ENCODE measurements at regions not wholly inside any gene's neighbourhood (a gene's known extent, or its start where the extent isn't known, plus 50 kb on each side); places are given as distances from the start of the nearest gene placed in this dataset.

GRCh38 chr12:29039013-29039412 lies 110.1 kb upstream of the FAR2 start:
- H3K27ac ChIP-seq (ENCODE audit: low read length) = no peak overlapping the region
- no peak overlapping the region for H3K9ac ChIP-seq (ENCODE audit: low read length)
- no peaks in the 10 kb centered on the region for H3K9me2 ChIP-seq (ENCODE audit: insufficient read depth, low read length)
- H3K4me3 ChIP-seq (ENCODE audit: low read length) = no peak overlapping the region
- TF ChIP-seq RAD21 (conservative IDR thresholded peaks at IDR 0.05) (no peak), EP300 (conservative IDR thresholded peaks at IDR 0.05; ENCODE audit: poor library complexity, severe bottlenecking) (no peak), REST (IDR thresholded peaks at IDR 0.05; ENCODE audit: borderline replicate concordance) (no peak), MXI1 (conservative IDR thresholded peaks at IDR 0.05; ENCODE audit: poor library complexity, severe bottlenecking) (no peak), CTCF (IDR thresholded peaks at IDR 0.05; ENCODE audit: poor library complexity, severe bottlenecking) (no peak), EZH2 (IDR thresholded peaks at IDR 0.05; ENCODE audit: borderline replicate concordance, insufficient read depth, low read length, poor library complexity, severe bottlenecking) (no peak), POLR2AphosphoS5 (IDR thresholded peaks at IDR 0.05) (no peak), TAF1 (IDR thresholded peaks at IDR 0.05; ENCODE audit: low read depth) (no peak), SMC3 (conservative IDR thresholded peaks at IDR 0.05; ENCODE audit: poor library complexity) (no peak)
- no peak overlapping the region for H2AFZ ChIP-seq (ENCODE audit: low read depth, low read length)
- no peaks in the 10 kb centered on the region for H4K20me1 ChIP-seq (ENCODE audit: insufficient read depth)
- no peaks in the 10 kb centered on the region for H3K27me3 ChIP-seq (ENCODE audit: insufficient read depth, low read depth, low read length)
- no peak overlapping the region for H3K4me2 ChIP-seq (ENCODE audit: low read length)
- H3K79me2 ChIP-seq (replicated peaks; ENCODE audit: insufficient read depth, low read length) = no peaks in the 10 kb centered on the region
- H3K9me3 ChIP-seq (ENCODE audit: low read length) = no peaks in the 10 kb centered on the region
- no peaks in the 10 kb centered on the region for H3K36me3 ChIP-seq (ENCODE audit: insufficient read depth, low read length)
- no peaks in the 10 kb centered on the region for H3F3A ChIP-seq (ENCODE audit: insufficient read depth, low read length, poor library complexity, severe bottlenecking)

- H3K9me3 ChIP-seq (ENCODE audit: low read length) = no peaks in the 10 kb centered on the region
- no peak overlapping the region for H3K4me3 ChIP-seq (ENCODE audit: low read length)
- TF ChIP-seq RAD21 (conservative IDR thresholded peaks at IDR 0.05) (no peak), MXI1 (conservative IDR thresholded peaks at IDR 0.05; ENCODE audit: poor library complexity, severe bottlenecking) (no peak), REST (IDR thresholded peaks at IDR 0.05; ENCODE audit: borderline replicate concordance) (no peak), SMC3 (conservative IDR thresholded peaks at IDR 0.05; ENCODE audit: poor library complexity) (no peak), POLR2AphosphoS5 (IDR thresholded peaks at IDR 0.05) (no peak), CTCF (IDR thresholded peaks at IDR 0.05; ENCODE audit: poor library complexity, severe bottlenecking) (no peak), EP300 (conservative IDR thresholded peaks at IDR 0.05; ENCODE audit: poor library complexity, severe bottlenecking) (no peak), EZH2 (IDR thresholded peaks at IDR 0.05; ENCODE audit: borderline replicate concordance, insufficient read depth, low read length, poor library complexity, severe bottlenecking) (no peak), TAF1 (IDR thresholded peaks at IDR 0.05; ENCODE audit: low read depth) (no peak)
- no peak overlapping the region for H2AFZ ChIP-seq (ENCODE audit: low read depth, low read length)
- no peaks in the 10 kb centered on the region for H3K36me3 ChIP-seq (ENCODE audit: insufficient read depth, low read length)
- no peak overlapping the region for H3K27ac ChIP-seq (ENCODE audit: low read length)
- no peaks in the 10 kb centered on the region for H3K9me2 ChIP-seq (ENCODE audit: insufficient read depth, low read length)
- no peaks in the 10 kb centered on the region for H3K79me2 ChIP-seq (replicated peaks; ENCODE audit: insufficient read depth, low read length)
- no peak overlapping the region for H3K9ac ChIP-seq (ENCODE audit: low read length)
- no peaks in the 10 kb centered on the region for H4K20me1 ChIP-seq (ENCODE audit: insufficient read depth)
- no peaks in the 10 kb centered on the region for H3F3A ChIP-seq (ENCODE audit: insufficient read depth, low read length, poor library complexity, severe bottlenecking)
- H3K4me2 ChIP-seq (ENCODE audit: low read length) = no peak overlapping the region
- H3K27me3 ChIP-seq (ENCODE audit: insufficient read depth, low read depth, low read length) = no peaks in the 10 kb centered on the region
These were observed 107.5 kb upstream of the FAR2 start for GRCh38 chr12:29041621-29042020.
